ENCODE measurements at regions not wholly inside any gene's neighbourhood (a gene's known extent, or its start where the extent isn't known, plus 50 kb on each side); places are given as distances from the start of the nearest gene placed in this dataset.

DNA sequence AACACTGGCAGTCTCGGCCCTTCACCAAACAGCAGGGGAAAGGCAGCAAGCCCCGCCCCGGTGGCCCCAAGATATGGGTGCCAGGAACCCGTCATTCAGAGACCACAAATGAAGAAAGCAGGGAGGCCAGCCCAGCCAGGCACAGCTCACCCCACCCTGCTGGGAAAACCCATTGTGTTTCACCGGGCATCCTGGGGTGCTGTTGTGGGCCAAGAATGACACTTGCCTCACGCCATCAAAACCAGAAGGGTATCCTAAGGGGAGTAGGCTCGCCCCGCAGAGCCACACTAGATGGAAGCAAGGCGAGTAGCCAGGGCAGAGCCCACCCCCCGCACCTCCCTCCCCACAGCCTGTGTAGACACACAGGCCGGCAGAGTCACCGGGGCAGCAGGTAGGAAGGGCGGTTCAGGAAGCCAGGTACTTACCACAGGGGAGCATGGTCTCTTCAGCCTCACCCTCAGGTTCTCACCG lies 72.5 kb upstream of the KCNMA1 start:
- no peak for DNase-seq

DNA sequence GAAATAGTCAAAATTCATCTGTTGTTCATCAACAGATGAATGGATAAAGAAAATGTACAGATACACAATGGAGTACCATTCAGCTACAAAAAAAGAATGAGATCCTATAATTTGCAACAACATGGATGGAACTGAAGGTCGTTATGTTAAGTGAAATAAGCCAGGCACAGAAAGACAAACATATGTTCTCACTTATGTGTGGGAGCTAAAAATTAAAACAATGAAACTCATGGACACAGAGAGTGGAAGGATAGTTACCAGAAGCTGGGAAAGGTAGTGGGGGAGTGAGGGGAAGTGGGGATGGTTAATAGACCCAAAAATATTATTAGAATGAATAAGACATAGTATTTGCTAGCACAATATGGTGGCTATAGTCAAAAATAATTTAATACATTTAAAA lies 70.0 kb upstream of the KCNMA1 start:
- no peak for DNase-seq

DNA sequence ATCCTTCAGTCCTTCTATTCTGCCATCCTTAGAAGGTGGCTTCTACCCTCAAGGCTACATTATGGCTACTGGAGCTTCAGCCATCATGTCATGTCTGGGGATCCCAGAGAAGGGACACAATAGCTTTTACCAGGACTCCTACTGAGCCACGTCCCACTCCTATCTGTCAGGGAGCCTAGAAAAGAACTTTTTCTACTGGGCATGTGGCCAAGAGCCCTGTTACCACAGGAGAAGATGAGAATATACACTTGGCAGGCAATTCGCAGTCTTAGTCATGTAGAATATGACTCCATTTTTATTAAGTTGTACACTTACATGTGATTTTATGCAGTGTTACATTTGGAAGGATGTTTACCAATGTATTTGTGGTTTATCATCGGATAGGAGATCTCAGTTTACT lies 64.6 kb upstream of the KCNMA1 start:
- DNase-seq = no peak

DNA sequence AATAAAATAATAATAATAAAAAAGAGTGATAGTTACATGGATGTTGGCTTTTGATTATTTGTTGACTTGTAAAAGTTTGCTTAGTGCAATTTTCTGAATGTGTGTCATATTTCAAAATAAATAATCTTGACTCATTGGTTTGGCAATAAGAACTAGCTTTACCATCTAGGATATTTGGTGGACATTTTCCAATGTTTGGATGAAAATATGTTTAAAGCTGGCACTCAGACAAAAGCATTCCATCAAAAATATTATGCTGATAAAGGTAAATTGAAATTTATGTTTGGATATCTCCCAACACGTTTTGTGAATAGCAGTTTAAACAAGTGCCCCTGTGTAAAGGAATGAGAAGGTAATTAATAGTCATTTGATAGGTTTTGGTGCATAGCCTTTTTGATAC lies 62.5 kb upstream of the KCNMA1 start:
- no peak for DNase-seq

DNA sequence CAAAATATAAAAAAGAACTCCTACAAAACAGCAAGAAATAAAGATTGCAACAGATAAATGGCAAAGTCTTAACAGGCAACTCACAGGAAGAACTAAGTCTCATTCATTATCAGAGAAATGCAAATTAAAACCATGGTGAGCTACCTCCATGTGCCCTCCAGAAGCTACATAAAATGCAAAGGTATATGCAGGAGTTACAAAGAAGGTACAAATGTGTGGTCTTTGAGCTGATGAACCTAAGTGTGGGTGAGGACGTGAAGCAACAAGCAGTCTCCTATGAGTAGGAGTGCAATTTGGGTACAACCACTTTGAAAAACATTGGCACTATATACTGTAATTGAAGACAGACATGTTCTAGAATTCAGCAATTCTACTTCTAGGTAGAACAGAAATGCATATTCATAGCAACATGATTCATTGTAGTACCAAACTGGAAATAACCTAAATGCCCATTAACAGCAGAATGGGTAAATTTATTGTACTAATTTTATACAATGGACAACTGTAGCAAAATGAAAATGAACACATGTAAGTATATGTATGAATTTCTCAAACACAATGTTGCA lies 61.6 kb upstream of the KCNMA1 start:
- DNase-seq = no peak

DNA sequence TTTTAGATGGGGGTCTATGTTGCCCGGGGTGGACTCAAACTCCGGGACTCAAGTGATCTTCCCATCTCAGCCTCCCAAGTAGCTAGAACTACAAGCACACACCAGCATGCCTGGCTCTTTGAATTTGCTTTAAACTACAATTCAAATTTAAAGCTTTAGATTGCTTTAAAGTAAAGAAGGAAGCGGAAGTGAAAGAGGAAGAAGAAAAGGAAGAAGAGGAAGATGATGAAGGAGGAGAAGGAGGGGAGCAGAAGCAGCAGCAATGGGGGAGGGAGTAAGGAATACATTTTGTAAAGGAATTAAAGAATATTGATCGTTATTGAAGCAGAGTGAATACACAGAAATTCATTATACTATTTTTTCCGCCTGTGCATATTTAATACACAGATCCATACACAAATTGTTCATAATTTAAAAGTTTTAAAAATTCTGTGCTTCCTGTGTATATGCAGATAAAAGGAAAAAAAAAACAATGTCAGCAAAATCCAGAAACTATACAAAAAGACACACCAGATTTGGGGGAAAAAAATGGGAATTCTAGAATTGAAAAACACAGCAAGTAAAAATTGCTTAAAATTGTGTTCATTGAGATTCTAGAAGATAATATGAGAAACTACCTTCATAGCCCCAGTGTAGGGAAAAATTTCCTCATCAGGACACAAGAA lies 60.8 kb upstream of the KCNMA1 start:
- no peak for DNase-seq

DNA sequence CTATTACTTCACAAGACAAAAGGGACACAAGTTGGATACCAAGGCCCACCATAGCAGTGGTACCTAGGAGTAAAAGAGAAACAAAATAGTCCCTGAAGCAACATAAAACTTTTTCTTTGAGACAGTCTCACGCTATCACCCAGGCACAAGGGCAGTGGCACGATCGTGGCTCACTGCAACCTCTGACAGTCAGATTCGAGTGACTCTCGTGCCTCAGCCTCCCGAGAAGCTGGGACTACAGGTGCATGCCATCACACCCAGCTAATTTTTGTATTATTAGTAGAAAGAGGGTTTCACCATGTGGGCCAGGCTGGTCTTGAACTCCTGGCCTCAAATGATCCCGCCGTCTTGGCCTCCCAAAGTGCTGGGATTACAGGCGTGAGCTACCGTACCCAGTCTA lies 59.0 kb upstream of the KCNMA1 start:
- DNase-seq = no peak

DNA sequence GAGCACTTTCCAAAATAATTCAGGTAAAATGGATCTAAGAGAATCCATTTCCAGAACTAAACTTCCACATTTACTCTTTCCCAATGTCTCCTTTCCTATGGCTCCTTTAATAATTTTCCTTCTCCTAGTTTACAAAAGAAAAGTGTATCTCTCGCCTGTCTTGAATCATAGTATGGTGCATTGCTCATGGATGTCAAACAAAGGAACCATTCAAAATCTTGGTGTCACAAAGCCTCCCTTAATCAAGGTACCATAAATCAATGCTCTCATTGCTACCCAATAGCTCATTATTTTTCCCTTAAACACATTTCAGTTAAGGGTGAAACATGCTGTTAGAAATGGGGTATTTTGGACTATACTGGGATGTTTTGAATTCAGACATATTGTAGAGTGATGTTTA lies 57.6 kb upstream of the KCNMA1 start:
- no peak for DNase-seq

DNA sequence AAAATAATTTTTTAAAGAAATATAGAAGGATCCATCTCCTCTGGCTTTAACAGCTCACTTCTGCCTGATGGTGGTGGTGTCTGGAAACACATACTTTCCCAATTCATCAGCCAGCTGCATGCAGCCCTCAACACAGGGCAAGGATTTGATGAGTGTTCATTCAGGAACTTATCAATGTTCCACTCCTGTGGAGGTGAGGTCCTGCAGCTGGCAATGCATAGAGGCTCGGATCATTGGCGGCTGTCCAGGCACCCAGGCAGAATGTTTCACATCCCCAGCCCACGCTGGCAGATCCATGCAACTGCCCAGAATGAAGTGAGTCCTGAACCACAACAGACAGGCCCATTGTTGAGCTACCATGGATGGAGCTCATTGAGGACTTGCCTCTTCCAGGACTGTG lies 55.2 kb upstream of the KCNMA1 start:
- no peak for DNase-seq

DNA sequence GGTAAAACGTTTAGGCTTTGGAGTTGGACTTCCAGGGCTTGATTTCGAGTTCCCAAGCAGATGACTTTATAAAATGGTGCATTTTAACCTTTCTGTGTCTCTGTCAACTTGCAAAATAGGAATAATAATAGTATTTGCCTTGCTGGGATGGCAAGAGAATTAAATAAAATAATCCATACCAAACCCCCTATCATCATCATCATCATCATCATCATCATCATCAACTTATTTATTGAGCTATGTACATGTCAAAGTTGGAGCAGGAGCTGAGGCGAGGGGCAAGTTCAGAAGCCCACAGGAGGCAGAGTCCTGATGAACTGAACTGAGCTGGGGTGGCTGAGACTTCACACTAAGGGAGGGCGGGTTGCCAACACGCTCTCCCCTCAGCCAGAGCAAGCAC lies 51.7 kb upstream of the KCNMA1 start:
- DNase-seq = no peak

DNA sequence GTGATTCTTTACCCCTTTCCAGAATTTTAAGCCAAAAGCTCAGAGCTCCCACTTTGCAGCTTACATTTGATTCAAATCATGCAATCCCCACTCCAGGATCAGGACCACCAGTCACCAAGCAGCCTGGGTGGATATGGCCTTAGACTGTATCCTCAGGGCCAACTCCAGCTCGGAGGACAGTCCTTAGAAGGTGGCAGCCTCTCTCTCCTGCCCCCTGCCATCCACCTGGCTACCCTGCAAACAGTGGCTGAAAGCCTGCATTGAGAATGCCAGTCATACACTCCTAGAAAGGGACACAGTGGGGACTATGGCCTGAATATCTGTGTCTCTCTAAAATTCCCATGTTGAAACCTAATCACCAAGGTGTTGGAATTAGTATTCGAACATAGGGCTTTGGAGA lies 50.0 kb upstream of the KCNMA1 start:
- no peak for DNase-seq
